HG02973 (cell line): ENCODE measurements at regions not wholly inside any gene's neighbourhood (a gene's known extent, or its start where the extent isn't known, plus 50 kb on each side); places are given as distances from the start of the nearest gene placed in this dataset.
"Not testable (repeated sequence)": the region's sequence is repeated elsewhere in the genome, so short reads cannot be mapped to it uniquely, and the experiment has no call there.

Source experiments
- ATAC-seq: cut with Tn5 transposase; IDR thresholded peaks from one replicate; pipeline ENCODE4 v1.9.1; 2021; ENCODE audit warnings: moderate library complexity; ENCODE audit not compliant: unreplicated experiment

DNA sequence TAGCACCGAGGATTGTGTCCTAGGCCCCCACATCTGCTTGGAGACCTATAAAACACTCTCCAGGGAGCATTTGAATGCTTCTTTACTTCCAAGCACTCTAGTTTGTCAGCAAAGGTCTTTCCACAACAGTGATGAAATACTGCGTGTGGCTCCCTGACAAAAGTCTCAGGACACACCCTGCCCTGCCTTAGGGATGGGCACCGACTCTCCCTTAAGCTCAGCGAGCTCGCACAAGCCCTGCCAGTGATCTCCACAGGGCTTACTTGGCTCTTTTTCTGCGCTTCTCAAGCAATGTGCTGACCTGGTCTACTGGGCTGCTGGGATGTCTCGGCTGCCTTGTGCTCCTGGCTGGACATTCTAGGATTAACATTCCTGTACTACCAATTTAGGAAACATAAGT is 84.3 kb upstream of the MPP7 start:
- ATAC-seq, result no peak

DNA sequence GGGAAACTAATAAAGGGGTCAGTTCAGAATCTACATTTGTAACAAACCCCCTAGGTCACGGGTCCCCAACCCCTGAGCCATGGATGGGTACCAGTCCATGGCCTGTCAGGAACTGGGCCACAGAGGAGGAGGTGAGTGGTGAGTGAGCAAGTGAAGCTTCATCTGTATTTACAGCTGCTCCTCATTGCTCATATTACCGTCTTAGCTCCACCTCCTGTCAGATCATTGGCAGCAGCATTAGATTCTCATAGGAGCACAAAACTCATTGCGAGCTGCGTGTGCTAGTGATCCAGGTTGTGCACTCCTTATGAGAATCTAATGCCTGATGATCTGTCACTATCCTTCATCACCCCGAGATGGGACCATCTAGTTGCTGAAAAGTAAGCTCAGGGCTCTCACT is 88.4 kb upstream of the MPP7 start:
- no peak for ATAC-seq

DNA sequence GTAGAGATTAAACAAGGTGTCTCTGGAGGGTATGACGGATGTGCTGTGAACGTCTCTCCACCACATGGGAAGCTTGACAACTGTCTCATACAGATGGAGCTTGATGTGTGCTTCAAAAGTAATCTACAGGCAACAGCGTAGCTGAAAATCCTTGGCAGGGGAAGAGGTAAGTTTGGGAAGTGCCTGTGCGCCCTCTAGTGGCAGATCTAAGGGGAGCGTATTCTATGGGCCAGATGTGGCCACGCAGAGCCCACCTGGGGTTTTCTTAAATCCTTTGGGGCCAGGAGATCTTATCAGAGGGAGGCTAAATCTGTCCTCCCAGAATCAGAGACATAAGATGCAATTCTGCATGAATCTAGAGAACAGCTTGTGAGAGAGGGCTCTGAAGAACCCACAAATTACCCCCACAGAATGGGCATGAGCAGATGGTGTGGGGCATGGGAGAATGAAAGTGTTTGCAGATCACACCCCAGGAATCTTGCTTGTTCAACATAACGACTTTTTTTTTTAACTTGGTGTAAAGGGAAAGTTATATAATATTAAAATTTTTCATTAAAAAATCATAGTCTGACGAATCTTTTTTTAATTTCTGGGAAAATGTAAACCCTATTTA is 91.2 kb upstream of the MPP7 start:
- no peak for ATAC-seq

DNA sequence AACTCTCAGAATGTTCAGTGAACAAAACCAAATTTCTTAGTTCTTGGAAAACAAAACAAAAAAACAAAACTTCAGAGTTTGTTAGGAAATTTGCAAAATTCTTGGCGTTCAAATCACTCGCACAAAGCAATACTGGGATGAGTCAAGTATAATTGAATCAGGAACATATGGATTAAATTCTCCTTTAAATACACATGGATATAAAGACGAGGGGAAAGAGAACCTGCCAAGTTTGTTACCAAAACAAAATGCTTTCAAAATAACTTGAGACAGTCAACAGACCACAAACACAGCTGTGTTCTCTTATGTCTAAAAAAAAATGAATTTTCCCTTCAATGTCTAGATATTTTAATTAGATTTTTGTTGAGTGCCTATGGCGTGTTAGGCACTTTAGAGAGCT is 93.5 kb upstream of the MPP7 start:
- ATAC-seq, result no peak

DNA sequence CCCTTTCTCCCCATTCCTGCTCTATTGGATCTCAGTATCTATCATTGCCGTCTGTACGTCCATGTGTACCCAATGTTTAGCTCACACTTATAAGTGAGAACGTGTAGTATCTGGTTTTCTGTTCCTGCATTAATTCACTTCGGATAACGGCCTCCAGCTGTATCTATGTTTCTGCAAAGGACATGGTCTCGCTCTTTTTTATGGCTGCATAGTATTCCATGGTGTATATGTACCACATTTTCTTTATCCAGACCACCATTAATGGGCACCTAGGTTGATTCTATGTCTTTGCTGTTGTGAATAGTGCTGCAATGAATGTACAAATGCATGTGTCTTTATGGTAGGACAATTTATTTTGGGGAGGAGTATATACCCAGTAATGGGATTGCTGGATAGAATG is 94.4 kb upstream of the MPP7 start:
- no peak for ATAC-seq

DNA sequence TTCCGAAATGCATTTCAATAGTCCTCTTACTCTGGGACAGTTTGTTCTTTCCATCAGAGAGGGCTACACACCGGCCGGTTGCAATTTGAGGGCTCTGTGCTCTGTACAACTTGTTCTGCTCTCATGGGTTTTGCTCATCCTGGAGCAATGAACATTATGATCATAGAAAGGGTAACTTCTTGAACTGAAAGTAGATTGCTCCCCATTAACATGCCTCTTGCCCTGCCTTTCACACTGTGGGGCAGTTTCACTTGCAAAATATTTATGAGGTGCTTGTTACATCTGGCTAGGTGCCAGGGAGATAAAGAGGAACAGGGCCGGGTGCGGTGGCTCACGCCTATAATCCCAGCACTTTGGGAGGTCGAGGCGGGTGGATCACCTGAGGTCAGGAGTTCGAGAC is 97.3 kb upstream of the MPP7 start:
- ATAC-seq, result no peak

DNA sequence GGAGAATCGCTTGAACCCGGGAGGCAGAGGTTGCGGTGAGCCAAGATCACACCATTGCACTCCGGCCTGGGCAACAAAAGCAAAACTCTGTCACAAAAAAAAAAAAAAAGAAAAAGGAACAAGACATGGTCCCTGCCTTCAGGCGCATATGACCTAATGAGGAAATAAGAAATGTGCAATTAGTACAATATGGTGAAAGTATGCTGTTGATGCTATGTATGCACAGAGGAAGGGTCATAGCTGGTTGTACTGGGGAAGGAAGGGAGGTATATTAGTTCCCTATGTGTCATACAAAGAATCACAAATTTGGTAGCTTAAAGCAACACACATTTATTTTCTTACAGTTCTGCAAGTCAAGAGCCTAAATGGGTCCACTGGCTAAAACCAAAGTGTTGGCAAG is 97.8 kb upstream of the MPP7 start:
- ATAC-seq, result no peak

DNA sequence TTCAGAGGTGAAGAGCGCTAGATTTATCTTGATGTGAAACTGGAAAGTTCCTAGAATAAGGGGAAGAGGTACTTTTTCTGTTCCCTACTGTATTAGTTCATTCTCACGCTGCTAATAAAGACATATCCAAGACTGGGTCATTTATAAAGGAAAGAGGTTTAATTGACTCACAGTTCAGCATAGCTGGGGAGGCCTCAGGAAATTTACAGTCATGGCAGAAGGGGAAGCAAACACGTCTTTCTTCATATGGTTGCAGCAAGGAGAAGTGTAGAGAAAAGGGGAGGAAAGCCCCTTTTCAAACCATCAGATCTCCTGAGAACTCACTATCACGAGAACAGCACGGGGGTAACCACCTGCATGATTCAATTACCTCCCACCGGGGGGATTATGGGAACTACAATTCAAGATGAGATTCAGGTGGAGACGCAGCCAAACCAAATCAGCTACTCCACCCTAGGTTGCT is 99.8 kb upstream of the MPP7 start:
- not testable (repeated sequence) for ATAC-seq

DNA sequence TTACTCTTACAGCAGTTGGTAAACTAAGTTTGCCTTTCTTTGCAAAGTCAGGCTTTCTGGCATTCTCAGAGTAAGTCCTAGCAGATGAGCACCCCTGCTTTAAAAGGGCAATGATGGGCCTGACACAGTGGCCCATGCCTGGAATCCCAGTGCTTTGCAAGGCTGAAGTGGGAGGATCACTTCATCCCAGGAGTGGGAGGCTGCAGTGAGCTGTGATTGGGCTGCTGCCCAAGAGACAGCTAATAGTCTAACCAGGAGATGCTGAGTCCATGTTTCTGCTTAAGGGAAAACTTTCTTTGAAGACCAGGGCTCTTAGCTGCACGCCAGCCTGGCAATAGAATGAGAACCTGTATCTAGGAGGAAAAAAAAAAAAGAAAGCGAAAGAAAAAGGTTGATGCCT is 100.2 kb upstream of the MPP7 start:
- ATAC-seq, result no peak

DNA sequence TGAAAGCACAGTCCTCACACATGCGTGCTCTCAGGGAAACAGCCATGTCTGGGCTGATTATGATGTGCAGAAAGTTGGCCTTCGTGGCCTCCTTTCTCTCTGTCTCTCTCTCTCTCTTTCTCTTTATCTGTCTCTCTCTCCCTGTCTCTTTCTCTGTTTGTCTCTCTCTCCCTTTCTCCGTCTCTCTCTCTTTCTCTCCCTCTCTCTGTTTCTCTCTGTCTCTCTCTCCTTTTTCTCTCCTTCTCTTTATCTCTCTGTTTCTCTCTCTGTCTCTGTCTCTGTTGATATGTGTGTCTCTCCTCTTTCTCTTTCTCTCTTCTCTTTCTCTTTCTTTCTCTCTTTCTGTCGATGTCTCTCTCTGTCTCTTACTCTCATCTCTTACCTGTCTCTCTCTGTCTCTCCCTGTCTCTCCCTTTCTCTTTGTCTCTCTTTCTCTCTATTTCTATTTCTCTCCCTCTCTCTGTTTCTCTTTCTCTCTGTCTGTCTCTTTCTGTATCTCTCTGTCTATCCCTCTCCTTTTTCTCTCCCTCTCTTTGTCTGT is 105.4 kb upstream of the MPP7 start:
- no peak for ATAC-seq

DNA sequence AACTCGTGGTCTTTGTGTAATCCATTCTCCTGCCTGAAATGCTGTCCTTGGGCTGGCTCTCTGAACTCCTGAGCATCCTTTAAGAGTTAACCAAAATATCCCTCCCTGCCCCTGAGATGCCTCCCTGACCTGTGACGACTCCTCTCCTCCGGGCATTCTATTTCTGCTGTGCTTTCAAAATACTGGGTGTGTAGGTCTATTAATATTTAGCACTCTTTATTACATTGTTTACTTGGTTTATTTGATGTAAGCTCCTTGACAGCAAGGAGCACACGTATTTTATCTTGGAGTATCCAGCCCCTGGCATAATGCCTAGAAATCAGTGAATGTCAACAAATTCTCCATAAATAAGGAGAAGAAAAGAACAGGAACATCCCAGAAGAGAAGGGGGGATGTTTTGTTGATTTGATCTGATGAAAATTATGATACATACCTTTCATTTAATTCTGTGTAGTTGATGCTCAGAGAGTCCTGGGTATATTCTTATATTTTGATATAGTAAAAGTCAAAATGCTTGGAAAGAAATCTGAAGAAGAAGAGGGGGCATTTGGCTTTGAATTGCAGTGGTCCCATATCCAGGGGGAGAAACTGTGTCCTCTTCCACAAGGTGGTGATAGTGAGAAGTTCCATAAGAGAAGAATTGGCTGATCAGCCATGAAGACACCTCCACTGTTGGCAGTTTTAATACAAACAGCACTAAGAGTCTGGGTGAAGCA is 107.7 kb upstream of the MPP7 start:
- no peak for ATAC-seq

DNA sequence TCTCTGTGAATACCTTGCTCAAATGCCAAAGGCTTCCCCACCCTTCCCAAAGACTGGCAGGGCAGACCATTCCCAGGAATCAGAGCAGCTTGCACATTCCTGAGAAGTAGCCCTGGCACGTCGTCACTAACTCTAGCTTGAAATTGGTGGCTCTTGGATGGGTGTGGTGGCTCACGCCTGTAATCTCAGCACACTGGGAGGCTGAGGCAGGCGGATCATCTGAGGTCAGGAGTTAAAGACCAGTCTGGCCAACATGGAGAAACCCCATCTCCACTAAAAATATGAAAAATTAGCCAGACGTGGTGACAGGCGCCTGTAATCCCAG is 108.2 kb upstream of the MPP7 start:
- ATAC-seq, result no peak

DNA sequence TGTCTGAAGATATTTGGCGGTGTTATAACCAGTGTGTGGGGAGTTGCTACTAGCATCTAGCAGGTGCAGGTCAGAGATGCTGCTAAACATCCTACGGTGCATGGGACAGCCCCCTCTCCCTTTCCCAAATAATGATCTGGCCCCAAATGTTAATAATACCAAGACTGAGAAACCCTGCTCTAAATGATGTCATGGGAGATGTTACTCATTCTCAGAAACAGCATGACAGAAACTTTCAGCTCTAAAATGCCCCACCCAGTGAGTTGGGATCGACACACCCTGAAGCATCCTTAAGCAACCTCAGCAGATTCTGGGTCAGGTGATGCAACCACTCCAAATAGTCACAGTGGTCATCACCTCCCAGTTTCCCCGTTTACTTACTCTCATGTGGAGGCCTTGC is 108.8 kb upstream of the MPP7 start:
- ATAC-seq, result no peak

DNA sequence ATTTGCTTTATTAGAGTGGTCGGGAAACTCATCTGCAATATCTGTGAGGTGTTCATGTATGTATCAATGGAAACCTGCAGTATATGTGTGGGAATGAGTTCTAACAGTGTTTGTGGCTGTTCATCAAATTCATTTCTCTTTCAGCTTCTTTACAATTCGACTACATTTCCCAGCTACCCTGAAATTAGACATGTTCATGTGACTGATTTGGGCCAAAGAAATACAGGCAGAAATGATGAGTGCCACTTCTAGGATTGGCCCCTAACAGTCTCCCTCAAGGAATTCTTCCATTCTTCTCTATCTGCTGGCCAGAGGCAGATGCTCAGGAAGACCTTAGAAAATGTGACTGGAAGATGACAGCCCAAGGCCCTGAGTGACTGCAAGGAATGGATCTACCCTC is 114.8 kb upstream of the WAC start:
- no peak for ATAC-seq

DNA sequence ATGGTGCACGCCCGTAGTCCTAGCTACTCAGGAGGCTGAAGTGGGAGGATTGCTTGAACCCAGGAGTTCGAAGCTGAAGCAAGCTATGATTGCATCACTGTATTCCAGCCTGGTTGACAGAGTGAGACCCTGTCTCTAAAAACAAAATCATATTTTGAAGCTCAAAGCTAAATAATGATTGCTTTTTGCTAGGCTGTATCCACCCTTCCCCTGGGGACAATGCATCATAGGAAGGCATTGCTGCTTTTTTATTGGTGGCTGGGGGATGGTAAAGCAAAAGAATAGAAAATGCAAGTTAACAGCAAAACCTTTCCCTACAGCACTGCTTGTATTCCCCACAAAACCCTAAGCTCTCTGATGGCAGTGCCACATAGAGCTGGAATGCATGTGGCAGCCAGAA is 107.5 kb upstream of the WAC start:
- no peak for ATAC-seq

DNA sequence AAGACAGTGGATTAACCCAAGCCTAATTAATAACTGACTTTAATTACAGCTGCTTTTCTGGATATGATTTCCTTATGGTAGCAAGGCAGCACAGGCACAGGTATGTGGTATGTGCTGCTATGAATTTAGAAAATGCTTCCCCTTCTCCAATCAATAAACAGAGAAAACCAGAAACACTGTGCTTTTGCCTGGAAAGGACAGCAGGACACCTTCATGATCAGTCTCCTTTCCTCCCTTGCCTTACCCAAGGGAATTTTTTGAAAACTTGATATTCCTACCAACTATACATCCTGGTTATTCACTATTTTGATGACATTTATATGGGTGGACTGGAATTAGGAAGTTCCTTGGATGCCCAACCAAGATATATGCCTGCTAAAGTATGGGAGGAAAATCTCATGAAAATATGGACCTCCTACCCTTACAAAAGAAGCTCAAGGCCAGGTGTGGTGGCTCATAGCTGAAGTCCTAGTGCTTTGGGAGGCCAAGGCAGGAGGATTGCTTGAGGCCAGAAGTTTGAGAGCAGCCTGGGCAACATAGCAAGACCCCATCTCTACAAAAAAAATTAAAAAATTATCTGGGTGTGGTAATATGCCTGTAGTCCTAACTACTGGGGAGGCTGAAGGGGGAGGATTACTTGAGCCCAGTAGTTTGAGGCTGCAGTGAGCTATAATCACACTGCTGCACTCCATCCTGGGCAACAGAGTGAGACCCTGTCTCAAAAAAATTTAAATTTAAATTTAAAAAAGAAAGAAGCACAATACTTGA is 106.3 kb upstream of the WAC start:
- no peak for ATAC-seq

DNA sequence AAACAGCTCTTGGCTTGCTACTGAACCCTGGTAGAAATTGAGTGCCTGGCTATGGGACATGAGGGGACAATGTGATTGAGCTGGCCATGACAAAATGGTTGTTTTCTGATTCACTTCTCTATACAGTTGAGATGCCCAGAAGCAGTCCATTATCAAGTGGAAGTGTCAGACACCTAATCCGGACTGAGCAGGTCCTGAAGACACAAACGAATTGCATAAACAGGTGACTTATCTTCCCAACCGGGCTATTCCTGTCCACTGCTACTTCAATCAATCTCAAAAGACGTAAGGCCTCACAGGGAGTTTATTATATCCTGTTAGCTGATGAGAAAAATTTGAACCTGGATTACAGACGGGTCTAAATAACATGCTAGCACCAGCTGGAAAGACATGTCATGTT is 105.5 kb upstream of the WAC start:
- no peak for ATAC-seq

DNA sequence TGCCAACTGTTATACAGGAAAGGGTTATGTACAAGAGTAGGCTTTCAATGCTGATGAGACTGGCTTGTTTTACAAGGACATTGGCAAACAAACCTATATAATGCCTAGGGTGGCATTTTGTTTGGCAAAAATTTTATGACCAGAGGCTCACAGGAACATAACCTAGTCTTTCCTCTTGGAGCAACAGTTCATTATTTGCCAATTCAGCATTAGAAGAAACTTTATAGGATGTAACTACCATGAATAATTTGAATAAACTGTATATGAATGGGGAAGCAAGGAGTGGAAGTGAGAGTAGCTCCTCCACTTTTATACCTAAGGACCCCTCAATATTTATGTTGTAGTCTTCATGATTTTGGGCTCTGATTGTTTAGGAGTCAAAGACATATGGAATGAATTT is 103.9 kb upstream of the WAC start:
- ATAC-seq, result no peak

DNA sequence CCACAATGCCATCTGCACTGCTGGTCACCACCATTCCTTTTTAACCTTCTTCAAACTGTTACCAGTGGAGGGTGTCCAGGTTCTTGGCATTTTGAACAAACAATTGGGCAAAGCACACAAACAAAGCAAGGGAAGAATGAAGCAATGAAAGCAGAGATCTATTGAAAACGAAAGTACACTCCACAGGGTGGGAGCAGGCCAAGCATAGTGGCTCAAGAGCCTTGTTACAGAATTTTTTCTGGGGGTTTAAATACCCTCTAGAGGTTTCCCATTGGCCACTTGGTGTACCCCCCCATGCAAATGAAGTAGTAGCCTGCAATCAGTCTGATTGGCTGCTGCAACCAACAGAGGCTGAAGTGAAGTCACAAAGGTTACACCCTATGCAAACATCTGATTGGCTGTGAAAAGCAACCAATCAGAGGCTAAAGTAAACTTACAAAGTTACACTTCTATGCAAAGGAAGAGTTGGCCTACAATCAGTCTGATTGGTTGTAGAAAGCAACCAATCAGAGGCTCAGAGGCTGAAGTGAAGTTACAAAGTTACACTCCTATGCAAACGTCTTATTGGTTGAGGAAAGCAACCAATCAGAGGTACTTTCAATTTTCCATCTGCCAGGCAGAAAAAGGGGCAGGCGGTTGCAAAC is 103.2 kb upstream of the WAC start:
- no peak for ATAC-seq

DNA sequence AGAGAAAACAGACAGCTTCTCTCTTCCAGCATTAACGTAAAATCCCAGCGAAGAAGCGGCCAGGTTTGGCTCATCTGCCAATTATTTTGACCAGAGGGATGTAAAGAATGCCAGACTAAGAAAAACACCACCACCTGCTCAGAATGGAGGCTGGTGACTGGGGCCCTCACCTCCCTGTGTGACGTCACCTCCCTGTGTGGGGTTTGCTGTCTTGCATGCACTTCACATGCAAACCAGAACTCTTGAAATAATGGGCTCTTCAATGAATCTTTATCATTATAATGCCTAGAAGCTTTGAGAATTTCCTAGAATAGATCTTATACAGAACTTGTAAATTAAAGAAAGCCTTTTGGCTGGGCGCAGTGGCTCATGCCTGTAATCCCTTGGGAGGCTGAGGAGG is 101.8 kb upstream of the WAC start:
- no peak for ATAC-seq

DNA sequence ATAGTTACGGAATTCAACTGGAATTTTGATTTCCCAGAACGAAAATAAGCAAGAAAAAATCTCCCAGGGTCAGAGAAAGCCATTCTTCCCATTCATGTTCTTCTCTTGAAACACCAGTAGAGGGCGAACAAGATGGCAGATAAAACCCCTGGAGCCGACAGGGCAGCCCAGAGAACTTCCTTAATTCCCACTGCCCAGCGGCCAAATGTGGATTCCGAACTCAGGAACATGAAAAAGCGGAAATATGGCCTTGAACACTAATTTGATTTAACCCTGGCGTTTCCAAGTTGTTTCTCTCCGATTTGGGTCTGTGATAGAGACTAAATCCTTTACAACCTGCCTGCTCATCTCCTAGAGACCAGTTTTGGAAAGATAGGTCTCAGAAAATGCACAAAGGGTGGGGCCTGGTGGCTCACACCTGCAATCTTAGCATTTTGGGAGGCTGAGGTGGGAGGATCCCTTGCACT is 100.7 kb upstream of the WAC start:
- ATAC-seq, result peak; percentile 70

DNA sequence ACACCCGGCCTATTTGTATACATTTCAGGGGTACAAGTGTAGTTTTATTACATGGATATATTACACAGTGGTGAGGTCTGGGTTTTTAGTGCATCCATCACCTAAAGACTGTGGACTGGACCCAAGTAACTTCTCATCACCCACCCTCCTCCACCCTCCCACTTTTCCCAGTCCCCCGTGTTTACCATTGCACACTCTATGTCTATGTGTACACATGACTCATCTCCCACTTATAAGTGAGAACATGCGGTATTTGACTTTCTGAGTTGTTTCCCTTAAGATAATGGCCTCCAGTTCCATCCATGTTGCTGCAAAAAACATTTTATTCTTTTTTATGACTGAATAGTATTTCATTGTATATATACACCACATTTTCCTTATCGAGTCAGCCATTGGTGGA is 98.9 kb upstream of the WAC start:
- ATAC-seq, result no peak
